C4-2B (cell line): ENCODE measurements at regions not wholly inside any gene's neighbourhood (a gene's known extent, or its start where the extent isn't known, plus 50 kb on each side); places are given as distances from the start of the nearest gene placed in this dataset.

Experiments
- CTCF ChIP-seq: fragments of 450-650 bp; conservative IDR thresholded peaks from 2 replicates; pipeline ENCODE4 v1.5.1; 2017; ENCODE audit warnings: mild to moderate bottlenecking
- ZFX ChIP-seq: fragments of 450-650 bp; IDR thresholded peaks from 2 replicates; pipeline ENCODE4 v1.6.1; 2017

DNA sequence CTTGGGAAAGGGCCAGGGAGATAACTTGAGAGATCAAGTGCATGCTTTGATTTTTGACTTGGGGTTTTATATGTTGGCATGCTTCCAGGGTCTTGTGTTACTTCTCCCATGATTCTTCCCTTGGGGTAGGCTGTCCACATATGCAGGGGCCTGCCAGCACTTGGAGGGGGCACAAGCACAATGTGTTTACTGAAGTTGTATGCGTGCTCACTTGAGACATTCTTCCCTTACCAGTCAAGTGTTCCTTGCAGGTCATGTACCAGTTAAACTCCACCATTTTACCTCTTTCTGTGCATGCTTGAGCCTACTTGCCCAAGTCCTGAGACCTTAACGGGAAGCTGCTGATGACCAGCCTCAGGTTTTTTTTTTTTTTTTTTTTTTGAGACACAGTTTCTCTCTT is 1880.5 kb downstream of the ARAP2 start:
- no peak for TF ChIP-seq CTCF
- no peak for TF ChIP-seq ZFX
